IMR-90 (cell line): ENCODE measurements at regions not wholly inside any gene's neighbourhood (a gene's known extent, or its start where the extent isn't known, plus 50 kb on each side); places are given as distances from the start of the nearest gene placed in this dataset.

Experiments
- ATAC-seq: fragments of 200-7000 bp; cut with Tn5 transposase; 2 replicates; pipeline ENCODE4 v1.9.1; 2020; ENCODE audit warnings: low read depth, mild to moderate bottlenecking, moderate library complexity
- BruUV-seq: library from RNA; stranded (reverse); fragments of 400-500 nt; replicated peaks from 2 replicates; lab custom pipeline; 2021; lab: Mats Ljungman, UMichigan
- CTCF ChIA-PET: fragments of 300-600 bp; formaldehyde crosslinking; extraction: SDS; loops from one replicate; lab custom pipeline; 2021; ENCODE audit warnings: antibody characterized with exemption; lab: Yijun Ruan, JAX
- POLR2A ChIA-PET: fragments of 300-600 bp; sonication (Branson Sonifier 250); formaldehyde crosslinking; loops from one replicate; lab custom pipeline; 2022; ENCODE audit warnings: antibody characterized with exemption; ENCODE audit not compliant: unreplicated experiment; lab: Charles Lee
- DNase-seq: peaks from one replicate; pipeline ENCODE4 v3.0.0; 2013
- H2AFZ ChIP-seq: replicated peaks from 2 replicates; pipeline ENCODE3; 2013; ENCODE audit warnings: low read length, mild to moderate bottlenecking; ENCODE audit not compliant: poor library complexity
- H2AK5ac ChIP-seq: 2 replicates; pipeline ENCODE4 v1.6.1; 2013; ENCODE audit warnings: low read depth, low read length, inconsistent platforms
- H2AK9ac ChIP-seq: replicated peaks from 2 replicates; pipeline ENCODE3; 2013; ENCODE audit warnings: mild to moderate bottlenecking, low read depth, low read length, moderate library complexity; ENCODE audit not compliant: poor library complexity
- H2BK120ac ChIP-seq: 2 replicates; pipeline ENCODE4 v1.6.1; 2013; ENCODE audit warnings: low read depth, low read length, inconsistent platforms
- H2BK15ac ChIP-seq: 3 replicates; pipeline ENCODE4 v1.6.1; 2013; ENCODE audit warnings: low read depth, low read length, inconsistent platforms
- H2BK20ac ChIP-seq: 2 replicates; pipeline ENCODE4 v1.6.1; 2013; ENCODE audit warnings: low read depth, mild to moderate bottlenecking, inconsistent platforms, low read length, moderate library complexity
- H2BK5ac ChIP-seq: 2 replicates; pipeline ENCODE4 v1.6.1; 2013; ENCODE audit warnings: mild to moderate bottlenecking, low read depth, low read length, inconsistent platforms; ENCODE audit not compliant: poor library complexity, severe bottlenecking
- H3K14ac ChIP-seq: replicated peaks from 2 replicates; pipeline ENCODE4 v1.6.1; 2013; ENCODE audit warnings: low read depth, low read length, inconsistent platforms
- H3K18ac ChIP-seq: 2 replicates; pipeline ENCODE4 v1.6.1; 2013; ENCODE audit warnings: low read depth, low read length, control low read depth
- H3K23ac ChIP-seq: 2 replicates; pipeline ENCODE4 v1.6.1; 2013; ENCODE audit warnings: low read depth, low read length, inconsistent platforms
- H3K27ac ChIP-seq: 2 replicates; pipeline ENCODE4 v1.5.1; 2013; ENCODE audit warnings: mild to moderate bottlenecking, control low read depth, low read length; ENCODE audit not compliant: insufficient read depth
- H3K27me3 ChIP-seq: 2 replicates; pipeline ENCODE4 v1.6.1; 2013; ENCODE audit warnings: low read length; ENCODE audit not compliant: control insufficient read depth, insufficient read depth
- H3K36me3 ChIP-seq: 2 replicates; pipeline ENCODE4 v1.6.1; 2013; ENCODE audit warnings: low read length, mixed read lengths; ENCODE audit not compliant: control insufficient read depth, insufficient read depth
- H3K4ac ChIP-seq: 2 replicates; pipeline ENCODE4 v1.6.1; 2013; ENCODE audit warnings: low read depth, low read length, inconsistent platforms
- H3K4me1 ChIP-seq: 2 replicates; pipeline ENCODE4 v1.6.1; 2013; ENCODE audit warnings: low read length, mixed read lengths; ENCODE audit not compliant: control insufficient read depth, insufficient read depth
- H3K4me2 ChIP-seq: 2 replicates; pipeline ENCODE4 v1.6.1; 2013; ENCODE audit warnings: low read depth, mild to moderate bottlenecking, control low read depth, low read length, moderate library complexity
- H3K4me3 ChIP-seq: 2 replicates; pipeline ENCODE4 v1.5.1; 2013; ENCODE audit warnings: low read depth, mild to moderate bottlenecking, control low read depth, low read length, moderate library complexity; ENCODE audit not compliant: insufficient read depth
- H3K56ac ChIP-seq: 2 replicates; pipeline ENCODE4 v1.6.1; 2013; ENCODE audit warnings: low read length, inconsistent platforms; ENCODE audit not compliant: insufficient read depth; ENCODE audit errors: extremely low read depth
- H3K79me1 ChIP-seq, 2 experiments: 2 replicates each; pipeline ENCODE4 v1.6.1; 2013; ENCODE audit warnings: low read length in 2 of 2, inconsistent platforms in 1 of 2, low read depth in 1 of 2
- H3K9ac ChIP-seq: 2 replicates; pipeline ENCODE4 v1.6.1; 2013; ENCODE audit warnings: low read depth, low read length, control low read depth
- H3K9me1 ChIP-seq: 2 replicates; pipeline ENCODE4 v1.6.1; 2013; ENCODE audit warnings: low read length, inconsistent platforms; ENCODE audit not compliant: insufficient read depth
- H3K9me3 ChIP-seq: 2 replicates; pipeline ENCODE4 v1.6.1; 2013; ENCODE audit warnings: low read length; ENCODE audit not compliant: control insufficient read depth, insufficient read depth
- H4K20me1 ChIP-seq: 2 replicates; pipeline ENCODE4 v1.6.1; 2013; ENCODE audit warnings: low read length, inconsistent platforms; ENCODE audit not compliant: insufficient read depth
- H4K5ac ChIP-seq: 2 replicates; pipeline ENCODE4 v1.6.1; 2013; ENCODE audit warnings: mild to moderate bottlenecking, low read depth, low read length, control low read depth
- H4K8ac ChIP-seq, 2 experiments: 2 replicates each; pipeline ENCODE4 v1.6.1; 2013; ENCODE audit warnings: low read depth in 2 of 2, low read length in 2 of 2, control low read depth in 1 of 2, inconsistent platforms in 1 of 2
- H4K91ac ChIP-seq: 2 replicates; pipeline ENCODE4 v1.6.1; 2013; ENCODE audit warnings: low read depth, low read length, inconsistent platforms; ENCODE audit not compliant: insufficient read depth
- BHLHE40 ChIP-seq: fragments of 150-350 bp; IDR thresholded peaks from 2 replicates; pipeline ENCODE4 v1.6.1; 2016; ENCODE audit warnings: mild to moderate bottlenecking, low read depth, low read length
- CEBPB ChIP-seq: IDR thresholded peaks from 2 replicates; pipeline ENCODE4 v1.6.1; 2012; ENCODE audit warnings: low read depth, low read length, improper control_type of control experiment
- CHD1 ChIP-seq: IDR thresholded peaks from 2 replicates; pipeline ENCODE4 v1.6.1; 2012; ENCODE audit warnings: low read depth, low read length, improper control_type of control experiment
- CTCF ChIP-seq: conservative IDR thresholded peaks from 2 replicates; pipeline ENCODE4 v1.5.1; 2012; ENCODE audit warnings: mild to moderate bottlenecking, low read depth, low read length, improper control_type of control experiment
- ELK1 ChIP-seq: fragments of 150-350 bp; IDR thresholded peaks from 2 replicates; pipeline ENCODE4 v1.6.1; 2016; ENCODE audit warnings: low read depth, mild to moderate bottlenecking, low read length, moderate library complexity, borderline replicate concordance
- MAFK ChIP-seq: IDR thresholded peaks from 2 replicates; pipeline ENCODE4 v1.6.1; 2012; ENCODE audit warnings: low read depth, low read length, improper control_type of control experiment
- MAZ ChIP-seq: IDR thresholded peaks from 2 replicates; pipeline ENCODE4 v1.6.1; 2012; ENCODE audit warnings: low read depth, mild to moderate bottlenecking, low read length, improper control_type of control experiment, moderate library complexity, borderline replicate concordance
- MXI1 ChIP-seq: IDR thresholded peaks from 2 replicates; pipeline ENCODE4 v1.6.1; 2012; ENCODE audit warnings: low read depth, mild to moderate bottlenecking, low read length, moderate library complexity, borderline replicate concordance
- POLR2A ChIP-seq: IDR thresholded peaks from 2 replicates; pipeline ENCODE4 v1.6.1; 2012; ENCODE audit warnings: mild to moderate bottlenecking, low read depth, low read length
- RAD21 ChIP-seq: IDR thresholded peaks from 2 replicates; pipeline ENCODE4 v1.6.1; 2012; ENCODE audit warnings: low read length, improper control_type of control experiment
- RCOR1 ChIP-seq: IDR thresholded peaks from 2 replicates; pipeline ENCODE4 v1.6.1; 2012; ENCODE audit warnings: mild to moderate bottlenecking, low read length, improper control_type of control experiment; ENCODE audit not compliant: insufficient replicate concordance
- RFX5 ChIP-seq: IDR thresholded peaks from 2 replicates; pipeline ENCODE4 v1.8.0; 2012; ENCODE audit warnings: low read depth, mild to moderate bottlenecking, low read length, moderate library complexity
- SMC3 ChIP-seq: fragments of 150-350 bp; IDR thresholded peaks from 2 replicates; pipeline ENCODE4 v1.6.1; 2016; ENCODE audit warnings: low read depth, mild to moderate bottlenecking, antibody characterized with exemption, low read length, moderate library complexity
- USF2 ChIP-seq: fragments of 150-350 bp; IDR thresholded peaks from 2 replicates; pipeline ENCODE4 v1.6.1; 2017; ENCODE audit warnings: mild to moderate bottlenecking, antibody characterized with exemption, low read length, low read depth
- WGBS, 2 experiments: methylation state at CpG; one replicate each; pipeline versions ENCODE4 v1.1.5 to v1.1.7; 2013; ENCODE audit warnings: missing lambda C conversion rate in 2 of 2; ENCODE audit not compliant: insufficient read length in 1 of 2; ENCODE audit errors: extremely low coverage in 2 of 2; 5-methylcytosine and 5-hydroxymethylcytosine counted together
- dilution Hi-C: fragments of 300-500 bp; cut with HindIII; formaldehyde crosslinking; loops from one replicate; pipeline ENCODE4 v1.14.3; 2018; ENCODE audit warnings: low sequenced_read_pairs; ENCODE audit not compliant: unreplicated experiment
- in situ Hi-C: fragments of 300-500 bp; cut with MboI; formaldehyde crosslinking; loops from 3 replicates; pipeline ENCODE4 v1.14.3; 2019; ENCODE audit warnings: low sequenced_read_pairs, inconsistent platforms, mixed read lengths
- intact Hi-C: fragments of 100-400 bp; cut with micrococcal nuclease; formaldehyde crosslinking; loops from 2 replicates; pipeline ENCODE4 v1.10.0; 2022

- ChIA-PET POLR2A (no interaction called here), CTCF (no interaction called here)
- no TSS peak for BruUV-seq
Observed at GRCh38 chr1:88610687-88611086, 73.4 kb upstream of the PKN2 start.

More at GRCh38 chr1:88610687-88611086, 73.4 kb upstream of the PKN2 start:
- Histone ChIP-seq H3K36me3 (no peaks in the 10 kb centered on the region), H4K20me1 (no peaks in the 10 kb centered on the region), H2BK20ac (no peak overlapping the region), H3K27me3 (no peaks in the 10 kb centered on the region; the same call in 1 of the 2 replicates), H2BK5ac (no peak overlapping the region), H2AFZ (no peak overlapping the region), H3K9me3 (no peaks in the 10 kb centered on the region), H3K4me3 (no peak overlapping the region), H3K4ac (no peak overlapping the region), H3K4me1 (no peaks in the 10 kb centered on the region), H3K79me1 (no peaks in the 10 kb centered on the region), H2BK120ac (no peak overlapping the region), H3K9me1 (no peaks in the 10 kb centered on the region), H3K9ac (no peak overlapping the region), H4K8ac (no peak overlapping the region), H3K56ac (no peak overlapping the region), H3K14ac (no peak overlapping the region), H2BK15ac (no peak overlapping the region), H2AK5ac (no peak overlapping the region), H3K23ac (no peak overlapping the region), H3K4me2 (no peak overlapping the region), H4K91ac (no peak overlapping the region), H2AK9ac (no peak overlapping the region), H3K18ac (no peak overlapping the region), H3K27ac (no peak overlapping the region), H4K5ac (no peak overlapping the region)
- dilution Hi-C loops: no loop called here
- intact Hi-C loops: no loop called here
- WGBS, 2 experiments: no CpG with 5 or more reads among the region's 7 CpGs
- TF ChIP-seq RFX5 (no peak), BHLHE40 (no peak), RCOR1 (no peak), CHD1 (no peak), USF2 (no peak), SMC3 (no peak), CTCF (no peak), MAFK (no peak), MAZ (no peak), CEBPB (no peak), MXI1 (no peak), POLR2A (no peak), ELK1 (no peak), RAD21 (no peak)
- ATAC-seq: no peak
- in situ Hi-C loops: no loop called here
- no peak for DNase-seq
